ENCODE measurements at regions not wholly inside any gene's neighbourhood (a gene's known extent, or its start where the extent isn't known, plus 50 kb on each side); places are given as distances from the start of the nearest gene placed in this dataset.

DNA sequence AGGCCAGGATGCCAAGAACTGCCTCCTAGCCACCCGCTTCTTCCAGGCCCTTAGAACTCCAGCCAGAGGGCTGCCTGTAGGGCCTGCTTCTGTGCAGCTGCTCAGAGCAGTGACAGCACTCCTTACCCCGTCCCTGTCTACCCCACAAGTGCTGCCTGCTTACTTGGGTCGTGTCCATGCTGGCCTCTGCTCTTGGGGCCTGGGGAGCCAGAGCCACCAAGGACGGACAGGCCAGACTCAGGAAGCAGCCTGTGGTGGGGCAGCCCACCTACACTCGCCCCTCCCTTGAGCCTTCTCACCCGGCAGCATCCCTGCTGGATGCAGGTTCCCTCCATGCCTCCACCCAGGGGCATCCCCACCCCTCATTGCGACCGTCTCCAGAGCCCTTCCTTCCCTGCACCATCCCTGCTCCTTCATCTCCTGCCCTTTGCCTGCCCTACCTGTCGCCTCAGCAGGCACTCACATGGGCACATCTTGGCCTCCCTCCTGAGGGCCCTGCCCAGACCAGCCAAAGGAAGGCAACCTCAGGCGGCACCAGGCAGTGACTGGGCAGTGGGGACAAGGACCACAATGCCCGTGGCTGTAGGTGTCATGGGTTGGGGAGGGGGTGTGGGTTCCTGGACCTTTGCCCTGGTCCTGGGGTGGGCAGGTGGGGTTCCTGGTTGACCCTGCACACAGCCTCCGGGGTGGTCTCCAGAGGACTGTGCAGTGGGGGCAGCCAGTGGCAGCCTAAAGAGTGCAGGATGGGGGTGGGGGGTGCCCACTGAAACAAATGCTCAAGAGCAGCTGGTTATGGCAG is 78.0 kb upstream of the TNS3 start:
- TF ChIP-seq CTCF (conservative IDR thresholded peaks at IDR 0.05; ENCODE audit: low read length) (no peak), EZH2phosphoT487 (IDR thresholded peaks at IDR 0.05; ENCODE audit: borderline replicate concordance, low read depth, low read length) (no peak)

Measured in OCI-LY7 (cell line).